Panc1 (cell line): ENCODE measurements at regions not wholly inside any gene's neighbourhood (a gene's known extent, or its start where the extent isn't known, plus 50 kb on each side); places are given as distances from the start of the nearest gene placed in this dataset.

Experiments
- ATAC-seq: fragments of 200-7000 bp; cut with Tn5 transposase; 2 replicates; pipeline ENCODE4 v1.9.1; 2020; ENCODE audit warnings: mild to moderate bottlenecking, moderate library complexity
- BruUV-seq: library from RNA; stranded (reverse); fragments of 400-500 nt; replicated peaks from 2 replicates; lab custom pipeline; 2021; lab: Mats Ljungman, UMichigan
- CTCF ChIA-PET: fragments of 300-600 bp; sonication (Branson Sonifier 250); formaldehyde crosslinking; loops from one replicate; lab custom pipeline; 2022; ENCODE audit warnings: antibody characterized with exemption; lab: Charles Lee
- POLR2A ChIA-PET: fragments of 300-600 bp; sonication (Branson Sonifier 250); formaldehyde crosslinking; loops from one replicate; lab custom pipeline; 2022; ENCODE audit warnings: antibody characterized with exemption; lab: Charles Lee
- DNase-seq: peaks from one replicate; pipeline ENCODE4 v3.0.0-alpha.2; 2010; ENCODE audit warnings: low read depth, low spot score
- H3K27ac ChIP-seq: 2 replicates; pipeline ENCODE4 v1.5.1; 2011; ENCODE audit warnings: mild to moderate bottlenecking, low read length, inconsistent platforms
- H3K27me3 ChIP-seq: fragments of 200-500 bp; sonication (Bioruptor generic); 2 replicates; pipeline ENCODE4 v1.6.0; 2014; ENCODE audit warnings: low read length, inconsistent platforms; ENCODE audit not compliant: control insufficient read depth, insufficient read depth
- H3K36me3 ChIP-seq: fragments of 200-500 bp; sonication (Bioruptor generic); 2 replicates; pipeline ENCODE4 v1.5.1; 2014; ENCODE audit warnings: inconsistent platforms, mild to moderate bottlenecking, low read length, moderate library complexity; ENCODE audit not compliant: control insufficient read depth, insufficient read depth
- H3K4me1 ChIP-seq: 2 replicates; pipeline ENCODE4 v1.5.1; 2011; ENCODE audit warnings: inconsistent platforms, mild to moderate bottlenecking, low read length, moderate library complexity; ENCODE audit not compliant: control insufficient read depth, insufficient read depth
- H3K4me3 ChIP-seq, 2 experiments: 2 replicates each; pipeline ENCODE4 v1.5.1; 2011 to 2012; ENCODE audit warnings: low read depth in 2 of 2, low read length in 2 of 2, mild to moderate bottlenecking in 2 of 2, inconsistent platforms in 1 of 2, moderate library complexity in 1 of 2
- H3K9me3 ChIP-seq: fragments of 200-500 bp; sonication (Bioruptor generic); 2 replicates; pipeline ENCODE4 v1.5.1; 2014; ENCODE audit warnings: low read depth, mild to moderate bottlenecking, inconsistent platforms, low read length, moderate library complexity; ENCODE audit not compliant: control insufficient read depth, insufficient read depth
- CTCF ChIP-seq: fragments of 450-650 bp; IDR thresholded peaks from 2 replicates; pipeline ENCODE4 v1.5.1; 2017; ENCODE audit warnings: mild to moderate bottlenecking
- POLR2AphosphoS5 ChIP-seq: IDR thresholded peaks from 2 replicates; pipeline ENCODE4 v1.6.1; 2012; ENCODE audit warnings: mild to moderate bottlenecking, low read depth, low read length, moderate library complexity
- REST ChIP-seq, 2 experiments: IDR thresholded peaks; 2 replicates each; pipeline ENCODE4 v1.6.1; 2011 to 2012; ENCODE audit warnings: low read depth in 2 of 2, control low read depth in 1 of 2, low read length in 1 of 2, mild to moderate bottlenecking in 1 of 2, moderate library complexity in 1 of 2; ENCODE audit not compliant: insufficient read depth in 1 of 2
- SIN3A ChIP-seq: IDR thresholded peaks from 2 replicates; pipeline ENCODE4 v1.6.1; 2012; ENCODE audit warnings: low read depth, mild to moderate bottlenecking, low read length, moderate library complexity, borderline replicate concordance; ENCODE audit not compliant: insufficient read depth
- TCF7L2 ChIP-seq: IDR thresholded peaks from 2 replicates; pipeline ENCODE4 v1.6.1; 2011; ENCODE audit warnings: mild to moderate bottlenecking, low read depth, low read length, inconsistent platforms
- in situ Hi-C: cut with HindIII; loops from 2 replicates; pipeline ENCODE4 v1.10.0; 2016; ENCODE audit warnings: low sequenced_read_pairs, low pct_unique_long_range_greater_than_20kb
- intact Hi-C: fragments of 100-400 bp; cut with micrococcal nuclease; formaldehyde crosslinking; loops from one replicate; pipeline ENCODE4 v1.10.0; 2022; ENCODE audit not compliant: unreplicated experiment

DNA sequence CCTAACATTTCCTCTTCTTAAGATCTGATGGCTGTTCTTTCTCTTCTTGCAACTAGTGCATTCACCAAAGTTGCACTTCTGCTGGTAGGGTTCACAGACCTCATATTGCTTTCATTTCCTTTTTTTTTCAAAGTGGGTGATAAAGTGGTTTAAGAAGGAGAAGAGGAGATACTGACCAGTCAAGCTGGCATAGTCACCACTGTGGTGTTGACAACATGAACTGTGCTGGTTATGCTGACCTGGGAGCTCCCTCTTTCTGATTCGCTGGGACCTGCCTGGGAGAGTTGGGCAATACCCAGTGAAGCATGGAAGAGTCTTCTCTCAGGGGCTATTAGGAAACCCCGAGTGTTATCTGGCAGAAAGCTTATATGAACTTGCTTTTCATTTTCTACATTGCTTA, 222.9 kb downstream of the SLITRK5 start:
- BruUV-seq = no TSS peak
- TF ChIP-seq TCF7L2 = no peak
- TF ChIP-seq CTCF = no peak
- no peak for TF ChIP-seq POLR2AphosphoS5
- TF ChIP-seq SIN3A = no peak
- no peak for TF ChIP-seq REST (IDR thresholded peaks at IDR 0.05; ENCODE audit: insufficient read depth in 1 of 2, low read depth in 2 of 2, low read length in 1 of 2)
- Histone ChIP-seq H3K4me3 (no peak overlapping the region), H3K9me3 (no peaks in the 10 kb centered on the region), H3K27me3 (no peaks in the 10 kb centered on the region), H3K4me1 (no peaks in the 10 kb centered on the region), H3K36me3 (no peaks in the 10 kb centered on the region), H3K27ac (no peak overlapping the region)
- DNase-seq (no peak), ATAC-seq (no peak)
- ChIA-PET POLR2A (no interaction called here), CTCF (no interaction called here)
- in situ Hi-C loops (no loop called here), intact Hi-C loops (no loop called here)

- TF ChIP-seq REST (IDR thresholded peaks at IDR 0.05; ENCODE audit: insufficient read depth in 1 of 2, low read depth in 2 of 2, low read length in 1 of 2) (no peak), POLR2AphosphoS5 (no peak), CTCF (no peak), SIN3A (no peak), TCF7L2 (no peak)
- no peak overlapping the region for H3K4me3 ChIP-seq
- DNase-seq = no peak
- no peaks in the 10 kb centered on the region for H3K9me3 ChIP-seq
- H3K36me3 ChIP-seq = no peaks in the 10 kb centered on the region
- in situ Hi-C loops (no loop called here), intact Hi-C loops (no loop called here)
- no peaks in the 10 kb centered on the region for H3K27me3 ChIP-seq
- no peak overlapping the region for H3K27ac ChIP-seq
- ATAC-seq = no peak
- ChIA-PET POLR2A (no interaction called here), CTCF (no interaction called here)
- BruUV-seq = no TSS peak
- H3K4me1 ChIP-seq = no peaks in the 10 kb centered on the region
Measured at GRCh38 chr13:87903553-87903952, 232.4 kb downstream of the SLITRK5 start.
